ENCODE measurements at regions not wholly inside any gene's neighbourhood (a gene's known extent, or its start where the extent isn't known, plus 50 kb on each side); places are given as distances from the start of the nearest gene placed in this dataset.

GRCh38 chr1:245039196-245039595, 115.6 kb upstream of the KIF26B start:
- Histone ChIP-seq H3K27me3 (ENCODE audit: control insufficient read depth in 1 of 2, insufficient read depth in 2 of 2, low read length in 2 of 2) (no peaks in the 10 kb centered on the region), H3K9me3 (ENCODE audit: control insufficient read depth in 1 of 2, low read length in 2 of 2) (no peaks in the 10 kb centered on the region), H3K4me1 (ENCODE audit: control insufficient read depth in 1 of 2, insufficient read depth in 2 of 2, low read length in 2 of 2) (peaks cover 0 to 6% of the 10 kb centered on the region in 2 donors), H3K27ac (ENCODE audit: low read depth, low read length) (no peak overlapping the region), H3K36me3 (ENCODE audit: control insufficient read depth in 1 of 2, insufficient read depth in 2 of 2, low read length in 2 of 2) (no peaks in the 10 kb centered on the region), H3K9ac (ENCODE audit: low read depth in 1 of 2, low read length in 2 of 2) (no peak overlapping the region), H3K4me3 (ENCODE audit: low read depth in 1 of 2, low read length in 2 of 2) (no peak overlapping the region)

DNA sequence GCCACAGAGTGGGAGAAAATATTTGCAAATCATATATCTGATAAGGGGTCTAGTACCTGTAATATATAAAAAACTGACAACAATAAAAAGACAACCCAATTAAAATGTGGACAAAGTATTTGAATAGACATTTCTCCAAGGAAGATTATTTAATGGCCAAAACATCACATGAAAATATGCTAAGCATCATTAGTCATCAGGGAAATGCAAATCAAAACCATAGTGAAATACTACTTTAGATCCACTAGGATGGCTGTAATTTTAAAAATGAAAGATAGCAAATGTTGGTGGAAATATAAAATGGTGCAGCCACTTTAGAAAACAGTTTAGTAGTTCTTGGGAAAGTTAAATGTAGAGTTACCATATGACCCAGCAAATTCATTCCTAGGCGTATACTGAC, 118.7 kb upstream of the KIF26B start:
- Histone ChIP-seq H3K4me1 (ENCODE audit: control insufficient read depth in 1 of 2, insufficient read depth in 2 of 2, low read length in 2 of 2) (no peaks in the 10 kb centered on the region), H3K27ac (ENCODE audit: low read depth, low read length) (no peak overlapping the region), H3K4me3 (ENCODE audit: low read depth in 1 of 2, low read length in 2 of 2) (no peak overlapping the region), H3K36me3 (ENCODE audit: control insufficient read depth in 1 of 2, insufficient read depth in 2 of 2, low read length in 2 of 2) (no peaks in the 10 kb centered on the region), H3K9ac (ENCODE audit: low read depth in 1 of 2, low read length in 2 of 2) (no peak overlapping the region), H3K27me3 (ENCODE audit: control insufficient read depth in 1 of 2, insufficient read depth in 2 of 2, low read length in 2 of 2) (no peaks in the 10 kb centered on the region), H3K9me3 (ENCODE audit: control insufficient read depth in 1 of 2, low read length in 2 of 2) (no peaks in the 10 kb centered on the region)

- H3K9ac ChIP-seq (ENCODE audit: low read depth in 1 of 2, low read length in 2 of 2), result no peak overlapping the region
- H3K9me3 ChIP-seq (ENCODE audit: control insufficient read depth in 1 of 2, low read length in 2 of 2), result no peaks in the 10 kb centered on the region
- no peaks in the 10 kb centered on the region for H3K36me3 ChIP-seq (ENCODE audit: control insufficient read depth in 1 of 2, insufficient read depth in 2 of 2, low read length in 2 of 2)
- no peak overlapping the region for H3K27ac ChIP-seq (ENCODE audit: low read depth, low read length)
- H3K4me1 ChIP-seq (ENCODE audit: control insufficient read depth in 1 of 2, insufficient read depth in 2 of 2, low read length in 2 of 2), result no peaks in the 10 kb centered on the region
- H3K27me3 ChIP-seq (ENCODE audit: control insufficient read depth in 1 of 2, insufficient read depth in 2 of 2, low read length in 2 of 2), result no peaks in the 10 kb centered on the region
- no peak overlapping the region for H3K4me3 ChIP-seq (ENCODE audit: low read depth in 1 of 2, low read length in 2 of 2)
Observed at GRCh38 chr1:245031041-245031440, 123.7 kb upstream of the KIF26B start.

DNA sequence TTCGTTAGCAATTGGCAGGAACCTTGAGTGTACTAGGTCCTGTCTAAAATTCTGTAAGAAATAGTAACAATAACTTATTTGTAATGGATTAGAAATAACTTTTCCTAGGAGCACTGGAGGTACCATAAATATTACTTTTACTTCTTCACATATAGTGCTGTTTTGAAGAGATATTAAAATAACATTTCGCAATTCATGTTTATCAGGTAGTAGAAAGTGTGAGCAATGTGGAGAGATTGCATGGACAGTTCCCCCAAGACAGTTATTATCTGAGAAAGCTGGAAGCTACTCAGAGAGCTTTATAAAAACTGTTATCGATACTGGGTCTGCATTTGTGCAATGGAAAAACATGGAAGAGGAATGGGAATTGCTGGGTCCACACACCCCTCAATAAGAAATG, 128.5 kb upstream of the KIF26B start:
- no peaks in the 10 kb centered on the region for H3K27me3 ChIP-seq (ENCODE audit: control insufficient read depth in 1 of 2, insufficient read depth in 2 of 2, low read length in 2 of 2)
- H3K4me3 ChIP-seq (ENCODE audit: low read depth in 1 of 2, low read length in 2 of 2), result no peak overlapping the region
- H3K36me3 ChIP-seq (ENCODE audit: control insufficient read depth in 1 of 2, insufficient read depth in 2 of 2, low read length in 2 of 2), result no peaks in the 10 kb centered on the region
- H3K9ac ChIP-seq (ENCODE audit: low read depth in 1 of 2, low read length in 2 of 2), result no peak overlapping the region
- no peak overlapping the region for H3K27ac ChIP-seq (ENCODE audit: low read depth, low read length)
- H3K4me1 ChIP-seq (ENCODE audit: control insufficient read depth in 1 of 2, insufficient read depth in 2 of 2, low read length in 2 of 2), result no peaks in the 10 kb centered on the region
- no peaks in the 10 kb centered on the region for H3K9me3 ChIP-seq (ENCODE audit: control insufficient read depth in 1 of 2, low read length in 2 of 2)

DNA sequence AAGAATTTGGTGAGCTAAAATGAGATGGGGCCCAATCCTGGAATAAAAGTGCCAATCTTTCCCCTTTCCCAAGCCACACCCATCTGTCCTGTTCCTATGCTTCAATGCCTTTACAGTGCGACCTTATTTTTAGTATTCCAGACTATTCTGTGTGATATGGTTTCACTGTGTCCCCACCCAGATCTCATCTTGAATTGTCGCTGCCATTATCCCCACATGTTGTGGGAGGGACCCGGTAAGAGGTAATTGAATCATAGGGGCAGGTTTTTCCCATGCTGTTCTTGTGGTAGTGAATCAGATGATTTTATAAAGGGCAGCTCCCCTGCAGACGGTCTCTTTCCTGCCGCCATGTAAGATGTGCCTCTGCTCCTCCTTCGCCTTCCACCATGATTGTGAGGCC, 129.3 kb upstream of the KIF26B start:
- Histone ChIP-seq H3K36me3 (ENCODE audit: control insufficient read depth in 1 of 2, insufficient read depth in 2 of 2, low read length in 2 of 2) (no peaks in the 10 kb centered on the region), H3K9me3 (ENCODE audit: control insufficient read depth in 1 of 2, low read length in 2 of 2) (no peaks in the 10 kb centered on the region), H3K9ac (ENCODE audit: low read depth in 1 of 2, low read length in 2 of 2) (no peak overlapping the region), H3K4me1 (ENCODE audit: control insufficient read depth in 1 of 2, insufficient read depth in 2 of 2, low read length in 2 of 2) (no peaks in the 10 kb centered on the region), H3K4me3 (ENCODE audit: low read depth in 1 of 2, low read length in 2 of 2) (no peak overlapping the region), H3K27ac (ENCODE audit: low read depth, low read length) (no peak overlapping the region), H3K27me3 (ENCODE audit: control insufficient read depth in 1 of 2, insufficient read depth in 2 of 2, low read length in 2 of 2) (no peaks in the 10 kb centered on the region)

- Histone ChIP-seq H3K36me3 (ENCODE audit: control insufficient read depth in 1 of 2, insufficient read depth in 2 of 2, low read length in 2 of 2) (no peaks in the 10 kb centered on the region), H3K4me1 (ENCODE audit: control insufficient read depth in 1 of 2, insufficient read depth in 2 of 2, low read length in 2 of 2) (no peaks in the 10 kb centered on the region), H3K9me3 (ENCODE audit: control insufficient read depth in 1 of 2, low read length in 2 of 2) (no peaks in the 10 kb centered on the region)
Observed at GRCh38 chr1:245023222-245023621, 131.6 kb upstream of the KIF26B start.

GRCh38 chr1:245019910-245020486, 134.8 kb upstream of the KIF26B start:
- no peaks in the 10 kb centered on the region for H3K9me3 ChIP-seq (ENCODE audit: control insufficient read depth in 1 of 2, low read length in 2 of 2)
- H3K27me3 ChIP-seq (ENCODE audit: control insufficient read depth in 1 of 2, insufficient read depth in 2 of 2, low read length in 2 of 2), result no peaks in the 10 kb centered on the region
- H3K4me3 ChIP-seq (ENCODE audit: low read depth in 1 of 2, low read length in 2 of 2), result no peak overlapping the region
- no peak overlapping the region for H3K27ac ChIP-seq (ENCODE audit: low read depth, low read length)
- H3K36me3 ChIP-seq (ENCODE audit: control insufficient read depth in 1 of 2, insufficient read depth in 2 of 2, low read length in 2 of 2), result no peaks in the 10 kb centered on the region
- no peak overlapping the region for H3K9ac ChIP-seq (ENCODE audit: low read depth in 1 of 2, low read length in 2 of 2)
- no peaks in the 10 kb centered on the region for H3K4me1 ChIP-seq (ENCODE audit: control insufficient read depth in 1 of 2, insufficient read depth in 2 of 2, low read length in 2 of 2)

More at GRCh38 chr1:245023222-245023621, 131.6 kb upstream of the KIF26B start:
- no peak overlapping the region for H3K4me3 ChIP-seq (ENCODE audit: low read depth in 1 of 2, low read length in 2 of 2)
- H3K9ac ChIP-seq (ENCODE audit: low read depth in 1 of 2, low read length in 2 of 2), result no peak overlapping the region
- no peak overlapping the region for H3K27ac ChIP-seq (ENCODE audit: low read depth, low read length)
- no peaks in the 10 kb centered on the region for H3K27me3 ChIP-seq (ENCODE audit: control insufficient read depth in 1 of 2, insufficient read depth in 2 of 2, low read length in 2 of 2)

GRCh38 chr1:245016700-245017099, 138.1 kb upstream of the KIF26B start:
- Histone ChIP-seq H3K27ac (ENCODE audit: low read depth, low read length) (no peak overlapping the region), H3K36me3 (ENCODE audit: control insufficient read depth in 1 of 2, insufficient read depth in 2 of 2, low read length in 2 of 2) (no peaks in the 10 kb centered on the region), H3K9me3 (ENCODE audit: control insufficient read depth in 1 of 2, low read length in 2 of 2) (no peaks in the 10 kb centered on the region), H3K27me3 (ENCODE audit: control insufficient read depth in 1 of 2, insufficient read depth in 2 of 2, low read length in 2 of 2) (no peaks in the 10 kb centered on the region), H3K4me3 (ENCODE audit: low read depth in 1 of 2, low read length in 2 of 2) (no peak overlapping the region), H3K9ac (ENCODE audit: low read depth in 1 of 2, low read length in 2 of 2) (no peak overlapping the region), H3K4me1 (ENCODE audit: control insufficient read depth in 1 of 2, insufficient read depth in 2 of 2, low read length in 2 of 2) (no peaks in the 10 kb centered on the region)

DNA sequence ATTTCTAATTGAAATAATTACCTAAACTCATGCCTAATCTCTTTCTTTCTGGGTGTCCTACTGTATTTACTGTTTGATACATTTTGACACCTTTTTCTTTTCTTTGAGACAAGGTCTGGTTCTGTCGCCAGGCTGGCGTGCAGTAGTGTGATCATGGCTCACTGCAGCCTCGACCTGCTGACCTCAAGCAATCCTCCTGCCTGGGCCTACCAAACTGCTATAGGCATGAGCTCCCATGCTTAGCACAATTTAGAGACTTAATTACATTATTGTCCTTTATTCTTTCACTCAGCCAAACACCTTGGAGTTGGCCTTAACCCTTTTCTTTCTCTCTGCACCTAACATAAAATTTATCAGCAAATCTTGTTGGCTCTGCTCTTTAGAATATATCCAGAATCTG, 139.8 kb upstream of the KIF26B start:
- Histone ChIP-seq H3K4me1 (ENCODE audit: control insufficient read depth in 1 of 2, insufficient read depth in 2 of 2, low read length in 2 of 2) (no peaks in the 10 kb centered on the region), H3K4me3 (ENCODE audit: low read depth in 1 of 2, low read length in 2 of 2) (no peak overlapping the region), H3K9me3 (ENCODE audit: control insufficient read depth in 1 of 2, low read length in 2 of 2) (no peaks in the 10 kb centered on the region), H3K36me3 (ENCODE audit: control insufficient read depth in 1 of 2, insufficient read depth in 2 of 2, low read length in 2 of 2) (no peaks in the 10 kb centered on the region), H3K27ac (ENCODE audit: low read depth, low read length) (no peak overlapping the region), H3K9ac (ENCODE audit: low read depth in 1 of 2, low read length in 2 of 2) (no peak overlapping the region), H3K27me3 (ENCODE audit: control insufficient read depth in 1 of 2, insufficient read depth in 2 of 2, low read length in 2 of 2) (no peaks in the 10 kb centered on the region)

DNA sequence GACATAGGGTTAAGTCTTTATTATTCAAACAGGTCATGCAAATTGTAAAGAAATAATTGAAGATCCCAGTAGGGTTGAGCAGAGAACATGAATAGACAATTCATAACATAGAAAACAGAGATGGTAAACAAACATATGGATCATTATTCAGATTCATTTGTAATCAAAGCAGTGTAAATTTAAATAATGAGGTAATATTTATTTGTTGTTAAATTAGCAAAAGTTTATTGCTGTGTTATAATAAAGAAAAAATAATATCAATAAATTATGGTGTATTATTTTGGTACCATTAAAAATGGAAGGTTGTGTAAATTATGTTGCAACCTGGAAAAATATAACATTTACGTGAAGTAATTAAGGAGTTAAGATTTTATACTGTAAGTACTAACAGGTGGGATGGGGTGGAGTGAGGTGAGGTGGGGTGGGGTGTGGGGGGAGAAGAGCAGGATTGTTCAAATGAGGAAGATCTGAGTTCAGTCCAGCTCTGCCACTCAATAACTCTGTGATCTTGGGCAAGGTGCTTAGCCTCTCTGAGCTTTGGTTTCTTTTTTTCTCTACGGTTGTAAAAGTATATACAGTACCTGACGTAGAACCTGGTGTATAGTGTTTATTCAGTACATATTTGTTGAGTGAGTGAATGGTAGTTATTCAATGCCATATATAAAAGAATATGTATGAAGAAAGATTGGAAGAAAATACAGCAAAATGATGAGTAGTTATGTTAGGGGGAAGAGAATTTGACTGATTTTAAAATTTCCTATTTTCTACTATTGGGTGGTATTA, 140.3 kb upstream of the KIF26B start:
- Histone ChIP-seq H3K9me3 (ENCODE audit: control insufficient read depth in 1 of 2, low read length in 2 of 2) (no peaks in the 10 kb centered on the region), H3K27ac (ENCODE audit: low read depth, low read length) (no peak overlapping the region), H3K4me1 (ENCODE audit: control insufficient read depth in 1 of 2, insufficient read depth in 2 of 2, low read length in 2 of 2) (no peaks in the 10 kb centered on the region), H3K4me3 (ENCODE audit: low read depth in 1 of 2, low read length in 2 of 2) (no peak overlapping the region), H3K36me3 (ENCODE audit: control insufficient read depth in 1 of 2, insufficient read depth in 2 of 2, low read length in 2 of 2) (no peaks in the 10 kb centered on the region), H3K9ac (ENCODE audit: low read depth in 1 of 2, low read length in 2 of 2) (no peak overlapping the region), H3K27me3 (ENCODE audit: control insufficient read depth in 1 of 2, insufficient read depth in 2 of 2, low read length in 2 of 2) (no peaks in the 10 kb centered on the region)
